Body of pancreas (tissue), 4 donors: ENCODE measurements at regions not wholly inside any gene's neighbourhood (a gene's known extent, or its start where the extent isn't known, plus 50 kb on each side); places are given as distances from the start of the nearest gene placed in this dataset.

ENCODE experiments used
- ATAC-seq: fragments of 150-250 bp; one replicate; pipeline ENCODE4 v1.9.1; 2016
- DNase-seq, 4 donors: peaks; one replicate each; pipeline ENCODE4 v3.0.0-alpha.2; 2019
- H3K27ac ChIP-seq, 4 donors: fragments of 200-600 bp; sonication (generic); 1 replicate in 3 of 4; 2 replicates in 1 of 4; pipeline versions ENCODE4 v1.5.1 to v1.6.1; 2016 to 2019; ENCODE audit warnings: mild to moderate bottlenecking in 1 of 4, mixed read lengths in 1 of 4, moderate library complexity in 1 of 4
- H3K27me3 ChIP-seq, 2 donors: fragments of 200-600 bp; sonication (generic); one replicate each; pipeline ENCODE4 v1.6.0; 2016; ENCODE audit warnings: mild to moderate bottlenecking in 1 of 2
- H3K36me3 ChIP-seq, 2 donors: fragments of 200-600 bp; sonication (generic); replicated peaks in 1 of 2; 2 replicates each; pipeline ENCODE4 v1.5.1; 2016; ENCODE audit warnings: low read depth in 2 of 2; ENCODE audit not compliant: insufficient read depth in 1 of 2
- H3K4me1 ChIP-seq: fragments of 200-600 bp; sonication (generic); one replicate; pipeline ENCODE4 v1.6.0; 2016
- H3K4me3 ChIP-seq, 2 donors: fragments of 200-600 bp; sonication (generic); 1 replicate in 1 of 2; 2 replicates in 1 of 2; pipeline ENCODE4 v1.5.1; 2016 to 2019
- H3K9me3 ChIP-seq, 3 donors: fragments of 200-600 bp; sonication (generic); 1 replicate in 2 of 3; 2 replicates in 1 of 3; pipeline ENCODE4 v1.5.1; 2016
- CTCF ChIP-seq, 7 experiments: fragments of 450-650 bp in 4 of 7; fragments of 200-600 bp in 3 of 7; sonication (generic) in 3 of 7; IDR thresholded peaks; one replicate each; pipeline ENCODE4 v1.5.1; 2016 to 2019; ENCODE audit warnings: antibody characterized with exemption in 7 of 7
- POLR2A ChIP-seq, 3 donors: fragments of 450-650 bp; IDR thresholded peaks; one replicate each; pipeline ENCODE4 v1.6.1; 2016; ENCODE audit warnings: antibody characterized with exemption in 3 of 3, mild to moderate bottlenecking in 2 of 3
- WGBS, 2 donors: methylation state at CpG; one replicate each; pipeline ENCODE4 v1.1.5; 2017; 5-methylcytosine and 5-hydroxymethylcytosine counted together
- intact Hi-C: fragments of 100-400 bp; cut with DNase I; formaldehyde crosslinking; loops from one replicate; pipeline ENCODE4 v1.15.1; 2023

- 66% methylated on average over 6 of the region's 6 CpGs for WGBS, 2 donors
- DNase-seq (no peak), ATAC-seq (no peak)
- Histone ChIP-seq H3K27me3 (no peaks in the 10 kb centered on the region), H3K9me3 (no peaks in the 10 kb centered on the region), H3K36me3 (no peaks in the 10 kb centered on the region), H3K4me1 (no peaks in the 10 kb centered on the region), H3K27ac (no peak overlapping the region), H3K4me3 (no peak overlapping the region)
- TF ChIP-seq POLR2A (IDR thresholded peaks at IDR 0.05) (no peak), CTCF (IDR thresholded peaks at IDR 0.05) (no peak)
- intact Hi-C loops = no loop called here
Measured at GRCh38 chr12:24307716-24308335, 358.4 kb upstream of the SOX5 start.

- H3K27me3 ChIP-seq = no peaks in the 10 kb centered on the region
- DNase-seq (no peak), ATAC-seq (no peak)
- no peak for TF ChIP-seq CTCF (IDR thresholded peaks at IDR 0.05)
- no peak for TF ChIP-seq POLR2A (IDR thresholded peaks at IDR 0.05)
- H3K4me1 ChIP-seq = no peaks in the 10 kb centered on the region
- H3K36me3 ChIP-seq = no peaks in the 10 kb centered on the region
- no peak overlapping the region for H3K27ac ChIP-seq
- H3K9me3 ChIP-seq = no peaks in the 10 kb centered on the region
- no peak overlapping the region for H3K4me3 ChIP-seq
- intact Hi-C loops = no loop called here
- WGBS, 2 donors = 41 to 75% methylated on average over 2 to 3 of the region's 3 CpGs
Measured at GRCh38 chr12:24307153-24307552, 357.7 kb upstream of the SOX5 start.

- H3K27me3 ChIP-seq = no peaks in the 10 kb centered on the region
- 65 to 69% methylated on average over 6 of the region's 6 CpGs for WGBS, 2 donors
- TF ChIP-seq POLR2A (IDR thresholded peaks at IDR 0.05) = no peak
- TF ChIP-seq CTCF (IDR thresholded peaks at IDR 0.05) = no peak
- no peaks in the 10 kb centered on the region for H3K36me3 ChIP-seq
- ATAC-seq (no peak), DNase-seq (no peak)
- no peaks in the 10 kb centered on the region for H3K9me3 ChIP-seq
- H3K4me3 ChIP-seq = no peak overlapping the region
- no peaks in the 10 kb centered on the region for H3K4me1 ChIP-seq
- intact Hi-C loops = no loop called here
- H3K27ac ChIP-seq = no peak overlapping the region
Measured at GRCh38 chr12:24306001-24306400, 356.5 kb upstream of the SOX5 start.

- no peaks in the 10 kb centered on the region for H3K27me3 ChIP-seq
- TF ChIP-seq CTCF (IDR thresholded peaks at IDR 0.05) (no peak), POLR2A (IDR thresholded peaks at IDR 0.05) (no peak)
- no peaks in the 10 kb centered on the region for H3K9me3 ChIP-seq
- H3K27ac ChIP-seq = no peak overlapping the region
- no peak overlapping the region for H3K4me3 ChIP-seq
- intact Hi-C loops = no loop called here
- WGBS, 2 donors = 78 to 82% methylated on average over 4 of the region's 4 CpGs
- DNase-seq (no peak), ATAC-seq (no peak)
- H3K4me1 ChIP-seq = no peaks in the 10 kb centered on the region
- H3K36me3 ChIP-seq = no peaks in the 10 kb centered on the region
Measured at GRCh38 chr12:24304285-24304684, 354.8 kb upstream of the SOX5 start.

- WGBS, 2 donors = 11 to 43% methylated on average over 1 of the region's 1 CpG
- TF ChIP-seq POLR2A (IDR thresholded peaks at IDR 0.05) (no peak), CTCF (IDR thresholded peaks at IDR 0.05) (no peak)
- no peaks in the 10 kb centered on the region for H3K4me1 ChIP-seq
- no peaks in the 10 kb centered on the region for H3K9me3 ChIP-seq
- intact Hi-C loops = no loop called here
- no peak overlapping the region for H3K27ac ChIP-seq
- DNase-seq (no peak), ATAC-seq (no peak)
- no peaks in the 10 kb centered on the region for H3K27me3 ChIP-seq
- no peak overlapping the region for H3K4me3 ChIP-seq
- no peaks in the 10 kb centered on the region for H3K36me3 ChIP-seq
Measured at GRCh38 chr12:24302708-24303107, 353.2 kb upstream of the SOX5 start.
